ENCODE measurements at regions not wholly inside any gene's neighbourhood (a gene's known extent, or its start where the extent isn't known, plus 50 kb on each side); places are given as distances from the start of the nearest gene placed in this dataset.

DNA sequence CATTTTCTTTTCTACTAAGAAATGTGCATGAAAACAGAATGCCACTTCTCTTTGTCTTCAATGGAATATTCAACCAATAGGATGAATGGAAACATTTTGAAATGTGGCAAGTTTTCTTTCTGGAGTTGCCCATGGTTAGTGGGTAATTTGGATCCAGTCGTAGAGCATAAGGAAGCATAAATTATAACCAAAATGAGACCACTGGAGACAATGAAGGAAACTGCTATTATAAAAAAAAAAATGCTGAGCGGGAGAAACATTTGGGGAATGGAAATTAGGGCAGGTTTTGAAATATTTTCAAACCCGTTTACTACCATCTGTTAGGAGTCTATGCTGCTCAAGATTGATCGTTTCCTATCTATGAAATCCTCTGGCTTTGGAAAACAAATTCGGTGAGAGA lies 182.9 kb upstream of the PRKCQ start:
- DNase-seq = no peak
- no peak overlapping the region for H3K27ac ChIP-seq (ENCODE audit: insufficient read depth, low read length, poor library complexity, severe bottlenecking)
- H3K36me3 ChIP-seq (ENCODE audit: control insufficient read depth, insufficient read depth, low read length) = no peaks in the 10 kb centered on the region
- H3K9me3 ChIP-seq (ENCODE audit: control insufficient read depth, low read length) = no peaks in the 10 kb centered on the region
- peaks cover 14% of the 10 kb centered on the region for H3K27me3 ChIP-seq (replicated peaks; ENCODE audit: control insufficient read depth, insufficient read depth, low read length, poor library complexity, severe bottlenecking)
- no peak overlapping the region for H3K4me3 ChIP-seq (ENCODE audit: insufficient read depth, low read depth, low read length, poor library complexity, severe bottlenecking)
- no peaks in the 10 kb centered on the region for H3K4me1 ChIP-seq (ENCODE audit: control insufficient read depth, insufficient read depth, low read length, poor library complexity, severe bottlenecking)

DNA sequence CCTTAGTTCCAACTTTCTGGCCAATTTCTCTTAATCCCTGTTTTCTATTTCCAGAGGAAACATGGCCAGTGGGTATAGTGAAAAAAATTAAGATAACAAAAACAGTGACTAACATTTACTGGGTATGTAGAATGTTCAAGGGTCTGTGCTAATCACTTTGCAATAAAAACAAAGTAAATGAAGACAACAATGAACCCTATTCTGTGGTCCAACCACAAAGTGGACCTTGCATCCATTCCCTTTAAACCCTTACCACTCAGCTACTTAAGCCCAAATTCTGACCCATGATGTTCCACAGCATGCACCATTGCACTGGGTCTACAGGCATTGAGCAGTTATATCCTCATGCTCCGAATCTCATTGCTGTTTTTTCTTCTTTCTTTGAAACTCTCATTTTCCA lies 179.9 kb upstream of the PRKCQ start:
- Histone ChIP-seq H3K4me1 (ENCODE audit: control insufficient read depth, insufficient read depth, low read length, poor library complexity, severe bottlenecking) (no peaks in the 10 kb centered on the region), H3K4me3 (ENCODE audit: insufficient read depth, low read depth, low read length, poor library complexity, severe bottlenecking) (no peak overlapping the region), H3K9me3 (ENCODE audit: control insufficient read depth, low read length) (no peaks in the 10 kb centered on the region), H3K36me3 (ENCODE audit: control insufficient read depth, insufficient read depth, low read length) (no peaks in the 10 kb centered on the region), H3K27ac (ENCODE audit: insufficient read depth, low read length, poor library complexity, severe bottlenecking) (no peak overlapping the region), H3K27me3 (replicated peaks; ENCODE audit: control insufficient read depth, insufficient read depth, low read length, poor library complexity, severe bottlenecking) (peaks cover 6% of the 10 kb centered on the region)
- no peak for DNase-seq

DNA sequence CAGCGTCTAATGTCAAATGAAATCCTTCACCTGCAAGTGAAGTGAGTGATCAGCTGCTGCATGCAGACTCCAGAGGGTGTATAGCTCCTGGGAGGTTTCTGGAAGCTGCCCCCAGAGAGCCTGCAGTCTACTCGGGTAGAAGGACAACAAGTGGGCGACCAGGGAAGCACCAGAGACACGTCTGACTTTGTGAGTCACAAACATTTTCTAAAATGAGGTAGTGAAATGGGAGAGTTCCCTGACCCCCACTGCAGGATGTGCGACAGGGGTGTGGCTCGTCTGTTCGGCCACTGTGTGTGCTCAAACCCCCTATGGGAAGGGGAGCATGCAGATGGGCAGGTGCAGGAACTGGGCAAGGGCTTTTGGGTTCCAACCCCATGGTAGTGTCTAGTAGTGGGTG lies 177.1 kb upstream of the PRKCQ start:
- no peaks in the 10 kb centered on the region for H3K36me3 ChIP-seq (ENCODE audit: control insufficient read depth, insufficient read depth, low read length)
- no peaks in the 10 kb centered on the region for H3K9me3 ChIP-seq (ENCODE audit: control insufficient read depth, low read length)
- H3K27ac ChIP-seq (ENCODE audit: insufficient read depth, low read length, poor library complexity, severe bottlenecking) = no peak overlapping the region
- no peak for DNase-seq
- no peak overlapping the region for H3K4me3 ChIP-seq (ENCODE audit: insufficient read depth, low read depth, low read length, poor library complexity, severe bottlenecking)
- no peaks in the 10 kb centered on the region for H3K4me1 ChIP-seq (ENCODE audit: control insufficient read depth, insufficient read depth, low read length, poor library complexity, severe bottlenecking)
- H3K27me3 ChIP-seq (replicated peaks; ENCODE audit: control insufficient read depth, insufficient read depth, low read length, poor library complexity, severe bottlenecking) = peaks cover 6% of the 10 kb centered on the region

DNA sequence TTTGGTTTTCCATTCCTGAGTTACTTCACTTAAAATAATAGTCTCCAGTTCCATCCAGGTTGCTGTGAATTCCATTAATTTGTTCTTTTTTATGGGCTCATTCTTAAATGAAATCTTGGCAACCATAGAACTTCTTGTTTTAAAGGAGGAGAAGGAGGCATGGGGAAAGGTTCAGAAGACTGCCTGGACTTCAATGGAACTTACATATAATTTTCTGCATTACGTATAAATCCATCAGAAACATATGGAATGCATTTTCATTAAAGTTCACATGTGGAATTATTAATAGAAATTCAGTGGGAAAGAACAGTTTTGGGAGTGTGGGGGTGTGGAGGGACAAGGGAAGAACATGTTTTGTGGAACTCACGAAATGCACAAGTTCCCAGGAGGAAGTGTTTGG lies 176.6 kb upstream of the PRKCQ start:
- Histone ChIP-seq H3K36me3 (ENCODE audit: control insufficient read depth, insufficient read depth, low read length) (no peaks in the 10 kb centered on the region), H3K27ac (ENCODE audit: insufficient read depth, low read length, poor library complexity, severe bottlenecking) (no peak overlapping the region), H3K27me3 (replicated peaks; ENCODE audit: control insufficient read depth, insufficient read depth, low read length, poor library complexity, severe bottlenecking) (peaks cover 6% of the 10 kb centered on the region), H3K4me3 (ENCODE audit: insufficient read depth, low read depth, low read length, poor library complexity, severe bottlenecking) (no peak overlapping the region), H3K9me3 (ENCODE audit: control insufficient read depth, low read length) (no peaks in the 10 kb centered on the region), H3K4me1 (ENCODE audit: control insufficient read depth, insufficient read depth, low read length, poor library complexity, severe bottlenecking) (no peaks in the 10 kb centered on the region)
- no peak for DNase-seq

DNA sequence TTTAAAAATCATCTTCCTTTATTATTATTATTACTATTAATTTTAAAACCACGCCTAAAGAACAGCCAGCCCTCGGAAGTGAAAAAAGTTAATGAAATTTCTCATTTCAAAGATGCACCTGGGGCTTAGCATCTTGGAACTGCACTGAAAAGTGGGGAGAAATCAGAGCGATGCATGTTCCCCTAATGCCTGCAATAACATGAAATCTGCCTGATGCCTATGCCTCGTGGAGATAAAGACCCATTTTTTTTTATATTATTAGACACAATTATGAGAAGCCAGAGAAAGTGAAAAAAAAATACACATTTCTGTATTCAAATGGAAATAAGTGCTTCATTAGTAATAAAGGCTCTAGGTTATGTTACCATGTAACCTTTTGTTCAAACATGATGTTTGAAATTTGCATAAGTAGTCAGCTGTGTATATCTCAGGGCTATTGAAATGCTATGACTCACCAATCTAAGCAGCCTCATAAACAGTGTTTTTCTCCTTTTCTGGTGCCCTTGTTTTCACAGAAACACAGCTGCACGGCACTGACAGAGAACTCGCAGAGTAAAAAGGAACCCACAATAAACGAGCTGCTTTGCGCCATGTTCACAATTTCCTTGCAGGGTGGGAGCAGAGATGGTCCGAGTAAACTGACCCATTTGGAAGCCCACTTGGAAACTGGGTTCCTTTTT lies 175.8 kb upstream of the PRKCQ start:
- no peak for DNase-seq
- Histone ChIP-seq H3K4me3 (ENCODE audit: insufficient read depth, low read depth, low read length, poor library complexity, severe bottlenecking) (no peak overlapping the region), H3K4me1 (ENCODE audit: control insufficient read depth, insufficient read depth, low read length, poor library complexity, severe bottlenecking) (no peaks in the 10 kb centered on the region), H3K9me3 (ENCODE audit: control insufficient read depth, low read length) (no peaks in the 10 kb centered on the region), H3K36me3 (ENCODE audit: control insufficient read depth, insufficient read depth, low read length) (no peaks in the 10 kb centered on the region), H3K27me3 (replicated peaks; ENCODE audit: control insufficient read depth, insufficient read depth, low read length, poor library complexity, severe bottlenecking) (peaks cover 6% of the 10 kb centered on the region), H3K27ac (ENCODE audit: insufficient read depth, low read length, poor library complexity, severe bottlenecking) (no peak overlapping the region)

DNA sequence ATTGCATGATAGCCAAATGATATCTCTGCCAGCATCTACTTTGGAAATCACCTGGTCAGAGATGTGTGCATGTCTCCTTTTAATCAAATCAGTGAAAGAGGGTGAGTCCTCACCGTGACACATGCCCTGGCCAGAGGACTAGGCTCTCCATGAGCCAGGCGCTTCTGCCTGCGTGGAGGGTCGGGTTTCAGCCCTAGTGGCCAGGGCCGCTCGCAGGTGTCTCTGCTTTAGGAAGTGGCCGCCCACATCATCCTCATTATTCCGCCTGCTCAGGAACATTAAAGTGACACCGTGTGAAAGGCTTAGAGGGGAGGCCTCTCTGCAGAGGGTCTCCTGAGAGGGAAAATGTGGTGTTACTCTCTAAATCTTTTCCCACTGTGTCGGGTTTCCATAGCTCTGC lies 173.6 kb upstream of the PRKCQ start:
- no peaks in the 10 kb centered on the region for H3K27me3 ChIP-seq (replicated peaks; ENCODE audit: control insufficient read depth, insufficient read depth, low read length, poor library complexity, severe bottlenecking)
- no peak overlapping the region for H3K27ac ChIP-seq (ENCODE audit: insufficient read depth, low read length, poor library complexity, severe bottlenecking)

DNA sequence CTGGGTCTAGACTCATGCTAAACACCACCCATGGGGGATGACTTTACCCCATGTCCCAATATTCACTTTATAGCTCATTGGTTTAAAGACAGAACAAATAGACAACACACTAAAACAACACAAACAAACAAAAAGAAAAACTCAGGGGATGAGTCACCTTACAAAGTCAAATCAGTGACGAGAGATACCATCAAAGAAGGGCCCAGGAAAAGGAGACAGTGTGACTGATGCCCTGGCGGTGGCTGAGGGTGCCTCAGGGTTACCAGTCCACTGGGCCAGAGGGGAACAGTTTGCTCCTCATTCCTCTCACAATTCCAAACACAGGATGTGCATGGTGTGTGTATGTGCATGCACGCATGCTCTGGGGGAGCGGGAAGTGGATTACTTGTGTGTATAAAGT lies 171.3 kb upstream of the PRKCQ start:
- H3K9me3 ChIP-seq (ENCODE audit: control insufficient read depth, low read length) = no peaks in the 10 kb centered on the region
- DNase-seq = no peak
- H3K4me1 ChIP-seq (ENCODE audit: control insufficient read depth, insufficient read depth, low read length, poor library complexity, severe bottlenecking) = no peaks in the 10 kb centered on the region
- no peak overlapping the region for H3K4me3 ChIP-seq (ENCODE audit: insufficient read depth, low read depth, low read length, poor library complexity, severe bottlenecking)
- no peaks in the 10 kb centered on the region for H3K27me3 ChIP-seq (replicated peaks; ENCODE audit: control insufficient read depth, insufficient read depth, low read length, poor library complexity, severe bottlenecking)
- H3K36me3 ChIP-seq (ENCODE audit: control insufficient read depth, insufficient read depth, low read length) = no peaks in the 10 kb centered on the region
- H3K27ac ChIP-seq (ENCODE audit: insufficient read depth, low read length, poor library complexity, severe bottlenecking) = no peak overlapping the region

More for the DNA sequence above, 173.6 kb upstream of the PRKCQ start:
- Histone ChIP-seq H3K4me3 (ENCODE audit: insufficient read depth, low read depth, low read length, poor library complexity, severe bottlenecking) (no peak overlapping the region), H3K4me1 (ENCODE audit: control insufficient read depth, insufficient read depth, low read length, poor library complexity, severe bottlenecking) (no peaks in the 10 kb centered on the region), H3K36me3 (ENCODE audit: control insufficient read depth, insufficient read depth, low read length) (no peaks in the 10 kb centered on the region), H3K9me3 (ENCODE audit: control insufficient read depth, low read length) (no peaks in the 10 kb centered on the region)
- DNase-seq = no peak

DNA sequence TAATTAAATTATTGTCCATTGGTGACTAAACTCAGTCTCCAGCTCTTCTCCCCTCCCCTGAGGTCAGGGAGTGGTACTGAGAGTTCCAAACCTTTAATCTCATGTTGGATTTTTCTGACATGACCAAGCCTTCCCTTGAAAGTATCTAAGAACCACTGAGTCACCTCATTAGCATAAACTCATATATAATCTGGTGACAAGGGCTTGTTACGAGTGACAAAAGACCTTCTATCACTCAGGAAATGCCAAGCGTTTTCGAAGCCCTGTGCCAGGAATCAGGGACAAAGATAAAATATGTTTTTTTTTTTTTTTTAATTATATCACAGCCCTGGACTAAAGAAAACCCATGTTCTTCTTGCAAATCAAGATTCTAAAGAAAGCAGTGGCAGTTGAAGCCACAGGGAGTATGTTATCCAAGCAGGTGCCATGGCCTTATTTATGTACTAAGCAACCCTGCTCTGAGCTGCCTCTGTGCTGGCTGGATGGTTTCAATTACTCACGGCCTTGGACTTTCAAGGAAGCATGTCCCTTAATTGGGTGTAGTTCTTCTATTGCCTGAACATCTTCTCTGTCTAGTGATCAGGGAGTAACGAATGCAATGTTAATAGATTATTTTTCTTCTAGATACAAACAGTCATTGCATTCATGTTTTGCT lies 169.0 kb upstream of the PRKCQ start:
- Histone ChIP-seq H3K27ac (ENCODE audit: insufficient read depth, low read length, poor library complexity, severe bottlenecking) (no peak overlapping the region), H3K36me3 (ENCODE audit: control insufficient read depth, insufficient read depth, low read length) (no peaks in the 10 kb centered on the region), H3K27me3 (replicated peaks; ENCODE audit: control insufficient read depth, insufficient read depth, low read length, poor library complexity, severe bottlenecking) (no peaks in the 10 kb centered on the region), H3K9me3 (ENCODE audit: control insufficient read depth, low read length) (no peaks in the 10 kb centered on the region), H3K4me1 (ENCODE audit: control insufficient read depth, insufficient read depth, low read length, poor library complexity, severe bottlenecking) (no peaks in the 10 kb centered on the region), H3K4me3 (ENCODE audit: insufficient read depth, low read depth, low read length, poor library complexity, severe bottlenecking) (no peak overlapping the region)
- no peak for DNase-seq

DNA sequence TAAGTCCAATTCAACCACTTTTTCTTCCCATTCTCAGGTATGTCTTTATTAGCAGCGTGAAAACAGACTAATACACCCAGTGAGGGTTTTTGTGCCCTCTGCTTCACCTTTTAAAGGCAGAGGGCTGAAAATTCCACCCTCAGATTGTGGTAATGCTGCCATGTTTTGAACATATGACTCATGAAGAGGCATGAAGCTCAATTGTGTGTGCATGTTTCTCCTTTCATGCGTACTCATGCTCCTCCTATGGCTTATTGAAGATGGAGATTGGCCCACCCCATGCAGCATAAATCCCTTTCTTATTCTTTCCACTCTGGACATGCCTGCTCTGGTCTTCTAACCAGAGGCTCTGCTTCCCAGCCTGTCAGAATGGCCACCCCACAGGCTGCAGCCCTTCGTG lies 168.0 kb upstream of the PRKCQ start:
- H3K36me3 ChIP-seq (ENCODE audit: control insufficient read depth, insufficient read depth, low read length) = no peaks in the 10 kb centered on the region
- no peaks in the 10 kb centered on the region for H3K9me3 ChIP-seq (ENCODE audit: control insufficient read depth, low read length)
- no peaks in the 10 kb centered on the region for H3K4me1 ChIP-seq (ENCODE audit: control insufficient read depth, insufficient read depth, low read length, poor library complexity, severe bottlenecking)
- no peak overlapping the region for H3K4me3 ChIP-seq (ENCODE audit: insufficient read depth, low read depth, low read length, poor library complexity, severe bottlenecking)
- DNase-seq = no peak
- H3K27ac ChIP-seq (ENCODE audit: insufficient read depth, low read length, poor library complexity, severe bottlenecking) = no peak overlapping the region
- no peaks in the 10 kb centered on the region for H3K27me3 ChIP-seq (replicated peaks; ENCODE audit: control insufficient read depth, insufficient read depth, low read length, poor library complexity, severe bottlenecking)

DNA sequence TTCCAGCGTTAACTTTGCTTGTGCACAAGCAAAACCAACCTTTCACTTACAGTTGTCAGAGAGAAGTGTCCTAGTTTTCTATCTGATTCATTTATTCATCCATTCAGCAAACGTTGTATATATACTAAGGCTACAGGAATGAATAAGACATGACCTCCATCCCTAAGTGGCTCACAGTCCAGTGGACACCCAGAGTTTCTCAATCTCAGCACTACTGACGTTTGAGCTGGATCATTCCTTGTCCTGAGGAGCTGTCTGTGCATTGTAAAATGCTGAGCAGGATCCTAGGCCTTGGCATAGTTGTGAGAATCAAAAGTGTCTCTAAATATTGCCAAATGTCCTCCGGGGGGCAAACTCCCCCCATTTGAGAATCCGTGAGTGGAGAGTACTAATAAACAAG lies 166.7 kb upstream of the PRKCQ start:
- Histone ChIP-seq H3K36me3 (ENCODE audit: control insufficient read depth, insufficient read depth, low read length) (no peaks in the 10 kb centered on the region), H3K4me3 (ENCODE audit: insufficient read depth, low read depth, low read length, poor library complexity, severe bottlenecking) (no peak overlapping the region), H3K4me1 (ENCODE audit: control insufficient read depth, insufficient read depth, low read length, poor library complexity, severe bottlenecking) (no peaks in the 10 kb centered on the region), H3K27ac (ENCODE audit: insufficient read depth, low read length, poor library complexity, severe bottlenecking) (no peak overlapping the region), H3K27me3 (replicated peaks; ENCODE audit: control insufficient read depth, insufficient read depth, low read length, poor library complexity, severe bottlenecking) (no peaks in the 10 kb centered on the region), H3K9me3 (ENCODE audit: control insufficient read depth, low read length) (no peaks in the 10 kb centered on the region)
- no peak for DNase-seq

Measured in effector memory CD4-positive, alpha-beta T cell (primary cell).